ENCODE measurements at regions not wholly inside any gene's neighbourhood (a gene's known extent, or its start where the extent isn't known, plus 50 kb on each side); places are given as distances from the start of the nearest gene placed in this dataset.

DNA sequence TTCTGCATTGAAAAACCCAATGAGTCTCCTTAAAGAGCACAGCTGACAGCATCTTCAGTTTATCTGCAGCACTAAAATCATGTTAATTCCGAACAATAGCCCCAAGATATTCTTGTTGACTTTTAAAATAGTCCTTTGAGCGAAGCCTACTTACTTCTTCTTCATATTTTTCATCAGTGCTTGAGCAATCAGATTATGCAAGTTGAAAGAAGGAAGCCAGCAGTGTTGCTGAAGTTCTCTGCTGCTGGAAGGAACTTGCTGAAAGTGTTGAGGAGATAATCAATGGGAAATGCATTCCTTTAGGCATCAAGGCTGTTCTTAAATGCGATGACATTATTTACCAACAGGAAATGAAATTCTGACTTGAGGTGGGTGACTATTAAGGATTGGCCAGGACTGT, 105.9 kb upstream of the SNTG2 start:
- H3K79me2 ChIP-seq (ENCODE audit: insufficient read depth, low read length): no peaks in the 10 kb centered on the region
- peaks cover 8% of the 10 kb centered on the region for H3K27me3 Mint-ChIP-seq (ENCODE audit: low read depth)
- no CpG with 5 or more reads among the region's 3 CpGs for WGBS (ENCODE audit: extremely low coverage, insufficient read length, low lambda C conversion rate)
- H2BK120ac ChIP-seq (ENCODE audit: low read depth, low read length, poor library complexity, severe bottlenecking): no peak overlapping the region
- no peak overlapping the region for H3K56ac ChIP-seq (ENCODE audit: insufficient read length, low read depth, low read length)
- no peak overlapping the region for H3K27ac Mint-ChIP-seq
- no peak overlapping the region for H3K18ac ChIP-seq (ENCODE audit: insufficient read length, low read depth, low read length)
- H3K4me1 Mint-ChIP-seq: no peaks in the 10 kb centered on the region
- TF ChIP-seq, protein P1, sequence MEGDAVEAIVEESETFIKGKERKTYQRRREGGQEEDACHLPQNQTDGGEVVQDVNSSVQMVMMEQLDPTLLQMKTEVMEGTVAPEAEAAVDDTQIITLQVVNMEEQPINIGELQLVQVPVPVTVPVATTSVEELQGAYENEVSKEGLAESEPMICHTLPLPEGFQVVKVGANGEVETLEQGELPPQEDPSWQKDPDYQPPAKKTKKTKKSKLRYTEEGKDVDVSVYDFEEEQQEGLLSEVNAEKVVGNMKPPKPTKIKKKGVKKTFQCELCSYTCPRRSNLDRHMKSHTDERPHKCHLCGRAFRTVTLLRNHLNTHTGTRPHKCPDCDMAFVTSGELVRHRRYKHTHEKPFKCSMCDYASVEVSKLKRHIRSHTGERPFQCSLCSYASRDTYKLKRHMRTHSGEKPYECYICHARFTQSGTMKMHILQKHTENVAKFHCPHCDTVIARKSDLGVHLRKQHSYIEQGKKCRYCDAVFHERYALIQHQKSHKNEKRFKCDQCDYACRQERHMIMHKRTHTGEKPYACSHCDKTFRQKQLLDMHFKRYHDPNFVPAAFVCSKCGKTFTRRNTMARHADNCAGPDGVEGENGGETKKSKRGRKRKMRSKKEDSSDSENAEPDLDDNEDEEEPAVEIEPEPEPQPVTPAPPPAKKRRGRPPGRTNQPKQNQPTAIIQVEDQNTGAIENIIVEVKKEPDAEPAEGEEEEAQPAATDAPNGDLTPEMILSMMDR (conservative IDR thresholded peaks at IDR 0.05): no peak
- H3K4me3 Mint-ChIP-seq: no peak overlapping the region
- H2AFZ ChIP-seq (ENCODE audit: low read length): no peak overlapping the region
- no peaks in the 10 kb centered on the region for H3K9me3 Mint-ChIP-seq
- H3K14ac ChIP-seq (ENCODE audit: insufficient read depth, low read length): no peak overlapping the region
- H2BK20ac ChIP-seq (ENCODE audit: low read depth, low read length, poor library complexity, severe bottlenecking): no peak overlapping the region
- H4K91ac ChIP-seq (ENCODE audit: insufficient read length, low read depth, low read length): no peak overlapping the region
- no peak overlapping the region for H2BK12ac ChIP-seq (ENCODE audit: insufficient read length, low read depth, low read length)
- H3K79me1 ChIP-seq (ENCODE audit: insufficient read depth, low read depth, low read length, poor library complexity, severe bottlenecking): no peaks in the 10 kb centered on the region
- H4K5ac ChIP-seq (ENCODE audit: insufficient read length, low read depth, low read length): no peak overlapping the region
- no peak overlapping the region for H3K4me2 ChIP-seq (ENCODE audit: insufficient read depth, insufficient read length, low read length)
- H4K8ac ChIP-seq (replicated peaks; ENCODE audit: insufficient read length, low read depth, low read length): no peak overlapping the region
- no peak overlapping the region for H3K4ac ChIP-seq (ENCODE audit: low read depth, low read length)
- H3T11ph ChIP-seq (ENCODE audit: low read length): no peak overlapping the region
- H2BK5ac ChIP-seq (ENCODE audit: insufficient read length, low read length): no peak overlapping the region
- no peaks in the 10 kb centered on the region for H3K23me2 ChIP-seq (ENCODE audit: insufficient read length, low read depth, low read length, poor library complexity, severe bottlenecking)
- H3K27ac ChIP-seq (ENCODE audit: insufficient read length, low read depth, low read length): no peak overlapping the region
- no peak overlapping the region for H3K9ac ChIP-seq (ENCODE audit: extremely low read depth, insufficient read length, low read length)
- H3K23ac ChIP-seq (ENCODE audit: insufficient read length, low read depth, low read length): no peak overlapping the region
- no peak overlapping the region for H2AK5ac ChIP-seq (ENCODE audit: insufficient read length, low read length)
- no peaks in the 10 kb centered on the region for H3K27me3 ChIP-seq (ENCODE audit: insufficient read depth, low read length)
- no peaks in the 10 kb centered on the region for H3K9me3 ChIP-seq (ENCODE audit: control insufficient read depth, low read depth, low read length)
- no peaks in the 10 kb centered on the region for H3K4me1 ChIP-seq (ENCODE audit: insufficient read depth, low read length)
- no peaks in the 10 kb centered on the region for H4K20me1 ChIP-seq (ENCODE audit: control insufficient read depth, insufficient read depth, insufficient read length)
- peaks cover 0 to 2% (median 0%) of the 10 kb centered on the region in 3 experiments; a peak in 2 of 7 replicates for H3K36me3 Mint-ChIP-seq (ENCODE audit: insufficient read depth in 1 of 3, low read depth in 3 of 3)
- no peak for DNase-seq
- no peak overlapping the region for H2BK15ac ChIP-seq (ENCODE audit: low read depth, low read length)

Data from H9 (cell line).